Activated CD4-positive, CD25-positive, alpha-beta regulatory T cell treated with anti-CD3 and anti-CD28 coated beads, Interleukin-2, amount 50 U/mL, for 24 hours (primary cell): ENCODE measurements at regions not wholly inside any gene's neighbourhood (a gene's known extent, or its start where the extent isn't known, plus 50 kb on each side); places are given as distances from the start of the nearest gene placed in this dataset.
A peak's percentile ranks its signal among the peaks of the same experiment; 100 is the strongest.
"Not testable (repeated sequence)": the region's sequence is repeated elsewhere in the genome, so short reads cannot be mapped to it uniquely, and the experiment has no call there.

ENCODE experiments used
- ATAC-seq, 2 donors: fragments of 150-1000 bp; cut with Tn5 transposase; one replicate each; pipeline ENCODE4 v1.10.0; 2021; ENCODE audit warnings: mild to moderate bottlenecking in 1 of 2, moderate library complexity in 1 of 2

- ATAC-seq: no peak
Observed at GRCh38 chr2:207216457-207216856, 50.7 kb upstream of the KLF7 start.

GRCh38 chr2:207217442-207217841 lies 51.7 kb upstream of the KLF7 start:
- ATAC-seq: no peak

GRCh38 chr2:207219081-207219630 lies 53.4 kb upstream of the KLF7 start:
- ATAC-seq: no peak

GRCh38 chr2:207219676-207220501 lies 54.1 kb upstream of the KLF7 start:
- ATAC-seq: no peak

- no peak for ATAC-seq
Observed at GRCh38 chr2:207221731-207222130, 56.0 kb upstream of the KLF7 start.

- ATAC-seq: peak; percentile 60 to 74
Observed at GRCh38 chr2:207223051-207223450, 57.3 kb upstream of the KLF7 start.

- ATAC-seq: no peak
Observed at GRCh38 chr2:207224381-207224780, 58.6 kb upstream of the KLF7 start.

GRCh38 chr2:207224791-207225482 lies 59.2 kb upstream of the KLF7 start:
- no peak for ATAC-seq

- ATAC-seq: no peak
Observed at GRCh38 chr2:207225773-207226172, 60.0 kb upstream of the KLF7 start.

- no peak for ATAC-seq
Observed at GRCh38 chr2:207226243-207226642, 60.5 kb upstream of the KLF7 start.

GRCh38 chr2:207226671-207227061 lies 60.9 kb upstream of the KLF7 start:
- no peak for ATAC-seq

GRCh38 chr2:207227062-207227748 lies 61.5 kb upstream of the KLF7 start:
- ATAC-seq: no peak

- ATAC-seq: no peak
Observed at GRCh38 chr2:207227749-207228145, 62.0 kb upstream of the KLF7 start.

- ATAC-seq: no peak
Observed at GRCh38 chr2:207228402-207228801, 62.7 kb upstream of the KLF7 start.

GRCh38 chr2:207229161-207229560 lies 63.4 kb upstream of the KLF7 start:
- ATAC-seq: no peak

- ATAC-seq: no peak
Observed at GRCh38 chr2:207230261-207231105, 64.7 kb upstream of the KLF7 start.

- no peak for ATAC-seq
Observed at GRCh38 chr2:207231106-207231865, 65.5 kb upstream of the KLF7 start.

- ATAC-seq: no peak
Observed at GRCh38 chr2:207231967-207232366, 66.2 kb upstream of the KLF7 start.

- not testable (repeated sequence) for ATAC-seq
Observed at GRCh38 chr2:207233141-207233540, 67.4 kb upstream of the KLF7 start.

GRCh38 chr2:207233731-207234130 lies 68.0 kb upstream of the KLF7 start:
- no peak for ATAC-seq

GRCh38 chr2:207235621-207236020 lies 69.9 kb upstream of the KLF7 start:
- ATAC-seq: no peak
